NT2/D1 (cell line): ENCODE measurements at regions not wholly inside any gene's neighbourhood (a gene's known extent, or its start where the extent isn't known, plus 50 kb on each side); places are given as distances from the start of the nearest gene placed in this dataset.
"Not testable (repeated sequence)": the region's sequence is repeated elsewhere in the genome, so short reads cannot be mapped to it uniquely, and the experiment has no call there.

Experiments used
- DNase-seq: peaks from one replicate; pipeline ENCODE4 v3.0.0-alpha.2; 2011; ENCODE audit warnings: low read depth, low spot score
- H3K27me3 ChIP-seq: 2 replicates; pipeline ENCODE4 v1.6.0; 2011; ENCODE audit warnings: mild to moderate bottlenecking; ENCODE audit not compliant: insufficient read length, insufficient read depth
- H3K36me3 ChIP-seq: 2 replicates; pipeline ENCODE4 v1.6.1; 2011; ENCODE audit warnings: mild to moderate bottlenecking, low read length, mixed read lengths; ENCODE audit not compliant: insufficient read depth, insufficient read length
- H3K4me1 ChIP-seq: 2 replicates; pipeline ENCODE4 v1.5.1; 2011; ENCODE audit not compliant: insufficient read depth, insufficient read length
- H3K4me3 ChIP-seq: 2 replicates; pipeline ENCODE4 v1.5.1; 2011; ENCODE audit warnings: low read depth; ENCODE audit not compliant: insufficient read length
- H3K9ac ChIP-seq: 2 replicates; pipeline ENCODE4 v1.6.0; 2011; ENCODE audit warnings: low read depth; ENCODE audit not compliant: insufficient read length
- H3K9me3 ChIP-seq: 2 replicates; pipeline ENCODE4 v1.5.1; 2011; ENCODE audit warnings: mild to moderate bottlenecking, low read length; ENCODE audit not compliant: insufficient read depth
- SUZ12 ChIP-seq: IDR thresholded peaks from 2 replicates; pipeline ENCODE4 v1.6.1; 2011; ENCODE audit not compliant: insufficient read length, insufficient read depth; ENCODE audit errors: extremely low read depth
- YY1 ChIP-seq: IDR thresholded peaks from 2 replicates; pipeline ENCODE4 v1.6.1; 2011; ENCODE audit not compliant: insufficient read length, insufficient read depth
- ZNF274 ChIP-seq: IDR thresholded peaks from 2 replicates; pipeline ENCODE4 v1.6.1; 2011; ENCODE audit warnings: mild to moderate bottlenecking, low read depth, low read length

DNA sequence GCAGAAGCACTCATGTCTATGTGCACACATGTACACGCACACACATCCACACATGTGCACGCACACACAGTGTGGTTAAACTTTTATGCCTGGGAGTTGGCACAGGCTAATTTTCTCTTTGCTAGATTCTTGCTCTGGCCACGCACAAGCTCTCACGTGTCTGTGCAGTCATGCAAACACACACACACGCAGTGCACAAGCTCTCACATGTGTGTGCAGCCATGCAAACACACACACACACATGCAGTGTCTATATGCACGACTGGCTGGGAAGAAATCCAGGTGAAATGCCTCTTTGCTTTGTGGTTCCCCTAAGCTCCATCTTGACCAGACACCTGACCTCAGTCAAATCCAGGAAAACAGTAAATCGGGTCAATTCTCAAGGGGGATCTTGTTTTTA lies 138.0 kb downstream of the SHOX start:
- Histone ChIP-seq H3K27me3 (peaks cover 5% of the 10 kb centered on the region), H3K4me3 (no peak overlapping the region), H3K9ac (no peak overlapping the region), H3K9me3 (no peaks in the 10 kb centered on the region), H3K4me1 (no peaks in the 10 kb centered on the region), H3K36me3 (no peaks in the 10 kb centered on the region)
- TF ChIP-seq YY1: no peak
- TF ChIP-seq SUZ12: no peak
- no peak for TF ChIP-seq ZNF274
- no peak for DNase-seq

DNA sequence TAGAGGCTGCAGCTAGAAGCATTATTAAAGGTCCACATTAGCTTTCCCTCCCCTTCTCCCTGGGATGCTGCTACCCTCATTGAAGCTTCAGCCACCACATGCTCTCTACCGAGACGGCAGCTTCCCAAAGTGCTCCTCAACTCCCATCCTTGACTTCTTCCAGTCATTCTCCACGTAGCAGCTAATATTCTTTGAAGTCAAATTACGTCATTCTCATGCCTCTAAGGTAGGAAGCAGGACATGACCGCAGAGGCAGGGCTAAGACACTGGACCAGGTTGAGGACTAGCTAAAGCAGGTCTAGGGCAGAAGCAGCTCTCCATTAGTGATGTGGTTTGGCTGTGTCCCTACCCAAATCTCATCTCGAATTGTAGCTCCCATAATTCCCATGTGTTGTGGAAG lies 128.3 kb downstream of the SHOX start:
- Histone ChIP-seq H3K9me3 (no peaks in the 10 kb centered on the region), H3K4me1 (no peaks in the 10 kb centered on the region), H3K4me3 (no peak overlapping the region), H3K27me3 (peaks cover 22% of the 10 kb centered on the region), H3K36me3 (no peaks in the 10 kb centered on the region), H3K9ac (no peak overlapping the region)
- DNase-seq: no peak
- TF ChIP-seq YY1: no peak
- TF ChIP-seq ZNF274: no peak
- TF ChIP-seq SUZ12: no peak

DNA sequence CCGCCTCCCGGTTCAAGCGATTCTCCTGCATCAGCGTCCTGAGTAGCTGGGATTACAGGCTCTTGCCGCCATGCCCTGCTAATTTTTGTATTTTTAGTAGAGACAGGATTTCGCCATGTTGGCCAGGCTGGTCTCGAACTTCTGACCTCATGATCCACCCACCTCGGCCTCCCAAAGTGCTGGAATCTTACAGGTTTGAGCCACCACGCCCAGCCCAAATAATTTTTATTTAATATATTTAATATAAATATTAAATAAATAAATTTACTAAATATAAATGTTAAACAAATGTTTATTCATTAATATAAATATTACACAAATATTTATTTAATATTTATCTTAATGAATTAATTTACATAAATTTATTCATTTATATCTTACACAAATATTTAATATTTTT lies 120.2 kb downstream of the SHOX start:
- Histone ChIP-seq H3K9me3 (no peaks in the 10 kb centered on the region), H3K4me3 (no peak overlapping the region), H3K27me3 (no peaks in the 10 kb centered on the region), H3K4me1 (no peaks in the 10 kb centered on the region), H3K36me3 (no peaks in the 10 kb centered on the region), H3K9ac (no peak overlapping the region)
- no peak for TF ChIP-seq SUZ12
- TF ChIP-seq YY1: no peak
- no peak for TF ChIP-seq ZNF274
- DNase-seq: no peak

DNA sequence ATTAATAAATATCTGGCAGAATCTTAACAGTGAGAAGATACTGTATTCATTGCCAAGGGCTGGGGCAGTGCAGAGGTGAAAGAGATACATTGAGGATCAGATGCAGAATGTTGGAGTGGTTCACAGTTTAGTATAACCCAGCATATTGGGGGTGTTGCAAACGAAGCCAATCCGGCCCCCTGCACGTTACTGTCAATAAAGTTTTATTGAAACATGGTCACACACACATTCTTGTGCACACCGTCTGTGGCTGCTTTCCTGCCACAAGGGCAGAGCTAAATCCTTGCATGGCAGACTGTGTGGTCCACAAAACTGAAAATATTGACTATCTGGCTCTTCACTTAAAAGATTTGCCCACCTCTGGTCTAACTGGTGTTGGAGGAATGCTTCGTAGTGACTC lies 119.7 kb downstream of the SHOX start:
- H3K4me3 ChIP-seq: no peak overlapping the region
- H3K9ac ChIP-seq: no peak overlapping the region
- H3K4me1 ChIP-seq: no peaks in the 10 kb centered on the region
- TF ChIP-seq YY1 (no peak), SUZ12 (no peak), ZNF274 (no peak)
- H3K36me3 ChIP-seq: no peaks in the 10 kb centered on the region
- no peaks in the 10 kb centered on the region for H3K27me3 ChIP-seq
- DNase-seq: no peak
- no peaks in the 10 kb centered on the region for H3K9me3 ChIP-seq

DNA sequence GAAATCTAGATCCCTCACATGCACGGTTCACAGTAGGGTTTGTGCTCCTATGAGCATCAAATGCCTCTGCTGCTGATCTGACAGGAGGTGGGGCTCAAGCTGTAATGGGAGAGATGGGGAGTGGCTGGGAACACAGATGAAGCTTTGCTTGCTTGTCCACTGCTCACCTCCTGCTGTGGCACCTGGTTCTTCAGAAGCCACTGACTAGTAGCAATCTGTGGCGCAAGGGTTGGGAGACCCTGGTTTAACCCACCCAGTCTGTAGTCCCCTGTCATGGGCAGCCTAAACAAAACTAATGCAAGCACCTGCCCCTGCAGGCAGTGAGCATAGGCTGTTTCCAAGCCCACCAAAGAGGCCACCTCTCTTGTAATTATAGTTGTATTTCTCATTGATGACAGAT lies 116.6 kb downstream of the SHOX start:
- TF ChIP-seq SUZ12 (no peak), ZNF274 (no peak), YY1 (no peak)
- no peak overlapping the region for H3K9ac ChIP-seq
- no peaks in the 10 kb centered on the region for H3K4me1 ChIP-seq
- H3K36me3 ChIP-seq: no peaks in the 10 kb centered on the region
- no peak overlapping the region for H3K4me3 ChIP-seq
- H3K9me3 ChIP-seq: no peaks in the 10 kb centered on the region
- no peak for DNase-seq
- no peaks in the 10 kb centered on the region for H3K27me3 ChIP-seq

DNA sequence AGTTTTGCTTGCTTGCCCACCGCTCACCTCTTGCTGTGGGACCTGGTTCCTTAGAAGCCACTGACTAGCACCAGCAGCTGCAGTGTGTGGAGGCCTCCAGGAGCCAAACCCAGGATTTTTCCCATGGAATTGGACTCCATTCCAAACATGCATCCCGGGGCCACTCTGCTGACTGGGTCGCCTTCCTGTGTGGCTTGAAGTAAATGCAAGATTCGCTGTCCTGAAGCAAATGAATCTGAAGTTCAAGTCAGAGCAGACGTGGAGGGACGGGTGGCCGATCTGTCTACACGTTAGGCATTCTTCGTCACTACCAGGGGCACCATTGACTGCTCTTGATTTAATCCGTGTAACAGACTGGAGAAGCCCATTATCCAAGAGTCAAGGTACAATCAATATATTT lies 109.0 kb downstream of the SHOX start:
- Histone ChIP-seq H3K27me3 (no peaks in the 10 kb centered on the region), H3K36me3 (no peaks in the 10 kb centered on the region), H3K4me1 (no peaks in the 10 kb centered on the region), H3K9ac (no peak overlapping the region), H3K9me3 (peaks cover 4% of the 10 kb centered on the region; the same call in 1 of the 2 replicates), H3K4me3 (no peak overlapping the region)
- TF ChIP-seq YY1 (no peak), ZNF274 (no peak), SUZ12 (no peak)
- DNase-seq: no peak

DNA sequence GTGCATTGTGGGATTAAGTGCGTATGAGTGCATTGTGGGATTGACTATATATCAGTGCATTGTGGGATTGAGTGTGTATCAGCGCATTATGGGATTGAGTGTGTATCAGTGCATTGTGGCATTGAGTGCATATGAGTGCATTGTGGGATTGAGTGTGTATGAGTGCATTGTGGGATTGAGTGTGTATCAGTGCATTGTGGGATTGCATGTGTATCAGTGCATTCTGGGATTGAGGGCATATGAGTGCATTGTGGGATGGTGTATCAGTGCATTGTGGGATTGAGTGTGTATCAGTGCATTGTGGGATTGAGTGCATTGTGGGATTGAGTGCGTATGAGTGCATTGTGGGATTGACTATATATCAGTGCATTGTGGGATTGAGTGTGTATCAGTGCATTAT lies 106.4 kb downstream of the SHOX start:
- H3K27me3 ChIP-seq, H3K4me1 ChIP-seq, DNase-seq, H3K9ac ChIP-seq, H3K36me3 ChIP-seq, H3K9me3 ChIP-seq, H3K4me3 ChIP-seq: not testable (repeated sequence)

DNA sequence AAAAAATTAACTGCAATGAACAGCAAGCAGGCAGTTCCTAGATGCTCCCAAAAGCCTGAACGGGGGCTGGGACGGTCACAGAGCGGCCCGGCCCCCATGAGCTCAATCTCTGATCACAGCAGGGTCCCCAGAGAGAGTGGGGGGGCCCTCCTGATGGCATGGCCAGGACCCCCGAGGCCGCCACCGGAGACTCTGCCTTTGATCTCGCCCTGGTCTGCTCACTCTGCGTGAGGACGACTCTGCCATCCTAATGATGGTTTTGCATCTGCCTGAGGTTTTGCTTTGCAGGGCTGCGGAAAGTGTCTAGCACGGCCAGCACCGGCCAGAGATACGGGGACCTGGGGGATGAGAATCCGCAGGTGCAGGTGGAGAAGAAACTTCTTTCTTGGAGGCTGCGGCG lies 103.8 kb downstream of the SHOX start:
- Histone ChIP-seq H3K9ac (no peak overlapping the region), H3K9me3 (peaks cover 4% of the 10 kb centered on the region; the same call in 1 of the 2 replicates), H3K4me3 (no peak overlapping the region), H3K4me1 (no peaks in the 10 kb centered on the region), H3K27me3 (no peaks in the 10 kb centered on the region), H3K36me3 (no peaks in the 10 kb centered on the region)
- no peak for TF ChIP-seq ZNF274
- no peak for TF ChIP-seq SUZ12
- TF ChIP-seq YY1: no peak
- DNase-seq: no peak
